GM23338 (cell line): ENCODE measurements at regions not wholly inside any gene's neighbourhood (a gene's known extent, or its start where the extent isn't known, plus 50 kb on each side); places are given as distances from the start of the nearest gene placed in this dataset.

Experiments used
- ATAC-seq: fragments of 200-7000 bp; cut with Tn5 transposase; 3 replicates; pipeline ENCODE4 v1.9.1; 2020
- DNase-seq: peaks from one replicate; pipeline ENCODE4 v3.0.0-alpha.2; 2015; ENCODE audit warnings: low spot score
- H2AFZ ChIP-seq: fragments of 200-600 bp; sonication (generic); 2 replicates; pipeline ENCODE4 v1.8.0; 2016; ENCODE audit warnings: antibody characterized with exemption, mild to moderate bottlenecking, moderate library complexity
- H3F3A ChIP-seq: fragments of 200-600 bp; sonication (generic); replicated peaks from 2 replicates; pipeline ENCODE4 v1.8.0; 2017; ENCODE audit warnings: antibody characterized with exemption, mixed run types, low read depth
- H3K27ac ChIP-seq: fragments of 200-600 bp; sonication (generic); 2 replicates; pipeline ENCODE4 v1.6.1; 2016; ENCODE audit warnings: low read depth
- H3K27me3 ChIP-seq: fragments of 200-600 bp; sonication (generic); 2 replicates; pipeline ENCODE4 v1.8.0; 2016; ENCODE audit warnings: mild to moderate bottlenecking, mixed run types, moderate library complexity; ENCODE audit not compliant: insufficient read depth
- H3K36me3 ChIP-seq: fragments of 200-600 bp; sonication (generic); 2 replicates; pipeline ENCODE4 v1.8.0; 2016; ENCODE audit warnings: mild to moderate bottlenecking; ENCODE audit not compliant: insufficient read depth
- H3K4me1 ChIP-seq: fragments of 200-600 bp; sonication (generic); 2 replicates; pipeline ENCODE4 v1.8.0; 2016; ENCODE audit warnings: mild to moderate bottlenecking, moderate library complexity; ENCODE audit not compliant: insufficient read depth
- H3K4me2 ChIP-seq: fragments of 200-600 bp; sonication (generic); 2 replicates; pipeline ENCODE4 v1.7.1; 2017; ENCODE audit warnings: mixed run types
- H3K4me3 ChIP-seq: fragments of 200-600 bp; sonication (generic); 2 replicates; pipeline ENCODE4 v1.6.1; 2016; ENCODE audit warnings: mixed run types
- H3K79me2 ChIP-seq: fragments of 200-600 bp; sonication (generic); replicated peaks from 2 replicates; pipeline ENCODE4 v1.8.0; 2017; ENCODE audit warnings: mild to moderate bottlenecking; ENCODE audit not compliant: insufficient read depth
- H3K9me2 ChIP-seq: fragments of 200-600 bp; sonication (generic); 2 replicates; pipeline ENCODE4 v1.8.0; 2017; ENCODE audit not compliant: insufficient read depth
- H4K20me1 ChIP-seq: fragments of 200-600 bp; sonication (generic); replicated peaks from 2 replicates; pipeline ENCODE4 v1.8.0; 2017; ENCODE audit warnings: mild to moderate bottlenecking; ENCODE audit not compliant: insufficient read depth
- H3K27ac Mint-ChIP-seq: 2 replicates; pipeline ENCODE4 v1.8.0; 2020; ENCODE audit warnings: inconsistent platforms, mild to moderate bottlenecking, moderate library complexity, mixed read lengths
- H3K27me3 Mint-ChIP-seq: 3 replicates; pipeline ENCODE4 v1.8.0; 2022; ENCODE audit warnings: low read depth, mild to moderate bottlenecking, moderate library complexity, mixed read lengths, inconsistent platforms; ENCODE audit not compliant: insufficient read depth, poor library complexity
- H3K36me3 Mint-ChIP-seq: 3 replicates; pipeline ENCODE4 v1.8.0; 2021; ENCODE audit warnings: low read depth, mild to moderate bottlenecking, inconsistent platforms, moderate library complexity, mixed read lengths
- H3K4me1 Mint-ChIP-seq: 3 replicates; pipeline ENCODE4 v1.8.0; 2020; ENCODE audit warnings: mild to moderate bottlenecking, inconsistent platforms, mixed read lengths
- H3K4me3 Mint-ChIP-seq: 3 replicates; pipeline ENCODE4 v1.8.0; 2021; ENCODE audit warnings: moderate library complexity, mild to moderate bottlenecking, inconsistent platforms, mixed read lengths
- H3K9me3 Mint-ChIP-seq: 3 replicates; pipeline ENCODE4 v1.8.0; 2020; ENCODE audit warnings: moderate library complexity, mild to moderate bottlenecking, inconsistent platforms, mixed read lengths
- CREB1 ChIP-seq: fragments of 250-450 bp; sonication (Bioruptor Pico); IDR thresholded peaks from 2 replicates; pipeline ENCODE4 v1.5.0; 2020; ENCODE audit warnings: low read depth, mild to moderate bottlenecking, moderate library complexity
- ZNF114 ChIP-seq: fragments of 250-450 bp; sonication (Bioruptor Pico); IDR thresholded peaks from 2 replicates; pipeline ENCODE4 v1.5.0; 2020; ENCODE audit warnings: mild to moderate bottlenecking, moderate library complexity
- TF ChIP-seq, protein P1 (sequence below): fragments of 250-450 bp; sonication (Bioruptor Pico); IDR thresholded peaks from 2 replicates; pipeline ENCODE4 v1.5.0; 2020; ENCODE audit warnings: mild to moderate bottlenecking, moderate library complexity
- TF ChIP-seq, protein P2 (sequence below): IDR thresholded peaks from one replicate; pipeline ENCODE4 v1.6.1; 2018; ENCODE audit warnings: antibody characterized with exemption; ENCODE audit not compliant: unreplicated experiment
- TF ChIP-seq, protein P3 (sequence below): IDR thresholded peaks from 2 replicates; pipeline ENCODE4 v1.6.1; 2016; ENCODE audit warnings: antibody characterized with exemption

DNA sequence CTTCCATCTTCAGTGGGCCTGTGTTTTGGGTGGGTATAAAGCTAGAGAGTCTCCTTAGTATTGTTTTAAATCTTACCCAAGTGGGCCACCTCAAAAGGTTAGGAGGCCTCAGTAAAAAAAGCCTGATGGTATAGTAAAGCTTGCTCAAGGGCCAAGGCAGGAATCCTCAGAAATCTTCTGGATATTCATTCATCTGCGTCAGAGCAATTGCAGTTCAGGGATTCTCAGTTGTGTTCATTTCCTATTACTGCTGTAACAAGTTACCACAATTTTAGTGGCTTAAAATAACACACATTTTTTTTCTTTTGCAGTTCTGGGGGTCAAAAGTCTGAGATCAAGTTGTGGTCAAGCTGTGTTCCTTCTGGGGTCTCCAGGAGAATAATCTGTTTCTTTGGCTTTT, 985.5 kb downstream of the TLE4 start (continued):
- TF ChIP-seq, protein P1, sequence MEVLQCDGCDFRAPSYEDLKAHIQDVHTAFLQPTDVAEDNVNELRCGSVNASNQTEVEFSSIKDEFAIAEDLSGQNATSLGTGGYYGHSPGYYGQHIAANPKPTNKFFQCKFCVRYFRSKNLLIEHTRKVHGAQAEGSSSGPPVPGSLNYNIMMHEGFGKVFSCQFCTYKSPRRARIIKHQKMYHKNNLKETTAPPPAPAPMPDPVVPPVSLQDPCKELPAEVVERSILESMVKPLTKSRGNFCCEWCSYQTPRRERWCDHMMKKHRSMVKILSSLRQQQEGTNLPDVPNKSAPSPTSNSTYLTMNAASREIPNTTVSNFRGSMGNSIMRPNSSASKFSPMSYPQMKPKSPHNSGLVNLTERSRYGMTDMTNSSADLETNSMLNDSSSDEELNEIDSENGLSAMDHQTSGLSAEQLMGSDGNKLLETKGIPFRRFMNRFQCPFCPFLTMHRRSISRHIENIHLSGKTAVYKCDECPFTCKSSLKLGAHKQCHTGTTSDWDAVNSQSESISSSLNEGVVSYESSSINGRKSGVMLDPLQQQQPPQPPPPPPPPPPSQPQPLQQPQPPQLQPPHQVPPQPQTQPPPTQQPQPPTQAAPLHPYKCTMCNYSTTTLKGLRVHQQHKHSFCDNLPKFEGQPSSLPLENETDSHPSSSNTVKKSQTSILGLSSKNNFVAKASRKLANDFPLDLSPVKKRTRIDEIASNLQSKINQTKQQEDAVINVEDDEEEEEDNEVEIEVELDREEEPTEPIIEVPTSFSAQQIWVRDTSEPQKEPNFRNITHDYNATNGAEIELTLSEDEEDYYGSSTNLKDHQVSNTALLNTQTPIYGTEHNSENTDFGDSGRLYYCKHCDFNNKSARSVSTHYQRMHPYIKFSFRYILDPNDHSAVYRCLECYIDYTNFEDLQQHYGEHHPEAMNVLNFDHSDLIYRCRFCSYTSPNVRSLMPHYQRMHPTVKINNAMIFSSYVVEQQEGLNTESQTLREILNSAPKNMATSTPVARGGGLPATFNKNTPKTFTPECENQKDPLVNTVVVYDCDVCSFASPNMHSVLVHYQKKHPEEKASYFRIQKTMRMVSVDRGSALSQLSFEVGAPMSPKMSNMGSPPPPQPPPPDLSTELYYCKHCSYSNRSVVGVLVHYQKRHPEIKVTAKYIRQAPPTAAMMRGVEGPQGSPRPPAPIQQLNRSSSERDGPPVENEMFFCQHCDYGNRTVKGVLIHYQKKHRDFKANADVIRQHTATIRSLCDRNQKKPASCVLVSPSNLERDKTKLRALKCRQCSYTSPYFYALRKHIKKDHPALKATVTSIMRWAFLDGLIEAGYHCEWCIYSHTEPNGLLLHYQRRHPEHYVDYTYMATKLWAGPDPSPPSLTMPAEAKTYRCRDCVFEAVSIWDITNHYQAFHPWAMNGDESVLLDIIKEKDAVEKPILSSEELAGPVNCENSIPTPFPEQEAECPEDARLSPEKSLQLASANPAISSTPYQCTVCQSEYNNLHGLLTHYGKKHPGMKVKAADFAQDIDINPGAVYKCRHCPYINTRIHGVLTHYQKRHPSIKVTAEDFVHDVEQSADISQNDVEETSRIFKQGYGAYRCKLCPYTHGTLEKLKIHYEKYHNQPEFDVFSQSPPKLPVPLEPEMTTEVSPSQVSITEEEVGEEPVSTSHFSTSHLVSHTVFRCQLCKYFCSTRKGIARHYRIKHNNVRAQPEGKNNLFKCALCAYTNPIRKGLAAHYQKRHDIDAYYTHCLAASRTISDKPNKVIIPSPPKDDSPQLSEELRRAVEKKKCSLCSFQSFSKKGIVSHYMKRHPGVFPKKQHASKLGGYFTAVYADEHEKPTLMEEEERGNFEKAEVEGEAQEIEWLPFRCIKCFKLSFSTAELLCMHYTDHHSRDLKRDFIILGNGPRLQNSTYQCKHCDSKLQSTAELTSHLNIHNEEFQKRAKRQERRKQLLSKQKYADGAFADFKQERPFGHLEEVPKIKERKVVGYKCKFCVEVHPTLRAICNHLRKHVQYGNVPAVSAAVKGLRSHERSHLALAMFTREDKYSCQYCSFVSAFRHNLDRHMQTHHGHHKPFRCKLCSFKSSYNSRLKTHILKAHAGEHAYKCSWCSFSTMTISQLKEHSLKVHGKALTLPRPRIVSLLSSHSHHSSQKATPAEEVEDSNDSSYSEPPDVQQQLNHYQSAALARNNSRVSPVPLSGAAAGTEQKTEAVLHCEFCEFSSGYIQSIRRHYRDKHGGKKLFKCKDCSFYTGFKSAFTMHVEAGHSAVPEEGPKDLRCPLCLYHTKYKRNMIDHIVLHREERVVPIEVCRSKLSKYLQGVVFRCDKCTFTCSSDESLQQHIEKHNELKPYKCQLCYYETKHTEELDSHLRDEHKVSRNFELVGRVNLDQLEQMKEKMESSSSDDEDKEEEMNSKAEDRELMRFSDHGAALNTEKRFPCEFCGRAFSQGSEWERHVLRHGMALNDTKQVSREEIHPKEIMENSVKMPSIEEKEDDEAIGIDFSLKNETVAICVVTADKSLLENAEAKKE (CRISPR knock-in tag): no peak
- TF ChIP-seq, protein P2, sequence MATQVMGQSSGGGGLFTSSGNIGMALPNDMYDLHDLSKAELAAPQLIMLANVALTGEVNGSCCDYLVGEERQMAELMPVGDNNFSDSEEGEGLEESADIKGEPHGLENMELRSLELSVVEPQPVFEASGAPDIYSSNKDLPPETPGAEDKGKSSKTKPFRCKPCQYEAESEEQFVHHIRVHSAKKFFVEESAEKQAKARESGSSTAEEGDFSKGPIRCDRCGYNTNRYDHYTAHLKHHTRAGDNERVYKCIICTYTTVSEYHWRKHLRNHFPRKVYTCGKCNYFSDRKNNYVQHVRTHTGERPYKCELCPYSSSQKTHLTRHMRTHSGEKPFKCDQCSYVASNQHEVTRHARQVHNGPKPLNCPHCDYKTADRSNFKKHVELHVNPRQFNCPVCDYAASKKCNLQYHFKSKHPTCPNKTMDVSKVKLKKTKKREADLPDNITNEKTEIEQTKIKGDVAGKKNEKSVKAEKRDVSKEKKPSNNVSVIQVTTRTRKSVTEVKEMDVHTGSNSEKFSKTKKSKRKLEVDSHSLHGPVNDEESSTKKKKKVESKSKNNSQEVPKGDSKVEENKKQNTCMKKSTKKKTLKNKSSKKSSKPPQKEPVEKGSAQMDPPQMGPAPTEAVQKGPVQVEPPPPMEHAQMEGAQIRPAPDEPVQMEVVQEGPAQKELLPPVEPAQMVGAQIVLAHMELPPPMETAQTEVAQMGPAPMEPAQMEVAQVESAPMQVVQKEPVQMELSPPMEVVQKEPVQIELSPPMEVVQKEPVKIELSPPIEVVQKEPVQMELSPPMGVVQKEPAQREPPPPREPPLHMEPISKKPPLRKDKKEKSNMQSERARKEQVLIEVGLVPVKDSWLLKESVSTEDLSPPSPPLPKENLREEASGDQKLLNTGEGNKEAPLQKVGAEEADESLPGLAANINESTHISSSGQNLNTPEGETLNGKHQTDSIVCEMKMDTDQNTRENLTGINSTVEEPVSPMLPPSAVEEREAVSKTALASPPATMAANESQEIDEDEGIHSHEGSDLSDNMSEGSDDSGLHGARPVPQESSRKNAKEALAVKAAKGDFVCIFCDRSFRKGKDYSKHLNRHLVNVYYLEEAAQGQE: no peak
- no peak for TF ChIP-seq ZNF114 (CRISPR knock-in tag)

DNA sequence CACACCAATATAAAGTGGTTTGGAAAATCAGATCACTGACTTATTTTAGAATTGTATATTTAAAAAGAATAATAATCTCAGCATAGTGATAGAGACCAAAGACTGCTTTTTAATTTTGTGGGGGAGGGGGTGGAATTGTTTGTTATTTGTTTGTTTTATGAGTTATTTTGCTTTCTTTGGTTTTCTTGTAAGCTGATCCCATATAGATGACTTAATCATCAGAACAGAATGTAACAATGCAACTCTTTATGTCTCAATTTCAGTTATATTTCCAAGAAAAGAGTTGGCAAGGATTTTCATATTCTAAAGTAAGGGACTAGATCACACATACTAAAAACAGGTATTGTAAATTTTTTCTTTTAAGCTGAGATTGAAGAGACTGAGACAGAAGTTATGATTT, 984.9 kb downstream of the TLE4 start:
- H4K20me1 ChIP-seq: no peaks in the 10 kb centered on the region
- H3K4me3 Mint-ChIP-seq: no peak overlapping the region
- no peaks in the 10 kb centered on the region for H3K36me3 Mint-ChIP-seq
- H3K27me3 Mint-ChIP-seq: no peaks in the 10 kb centered on the region
- H3K4me1 Mint-ChIP-seq: peaks cover 6% of the 10 kb centered on the region; the same call in 2 of the 3 replicates
- no peaks in the 10 kb centered on the region for H3K36me3 ChIP-seq
- DNase-seq: no peak
- ATAC-seq: no peak
- H3F3A ChIP-seq: no peaks in the 10 kb centered on the region
- no peaks in the 10 kb centered on the region for H3K9me3 Mint-ChIP-seq
- H3K4me1 ChIP-seq: no peaks in the 10 kb centered on the region
- H3K79me2 ChIP-seq: no peaks in the 10 kb centered on the region
- H3K27me3 ChIP-seq: no peaks in the 10 kb centered on the region
- no peak overlapping the region for H2AFZ ChIP-seq
- H3K27ac Mint-ChIP-seq: no peak overlapping the region
- no peaks in the 10 kb centered on the region for H3K9me2 ChIP-seq
- no peak overlapping the region for H3K4me2 ChIP-seq
- H3K27ac ChIP-seq: no peak overlapping the region
- H3K4me3 ChIP-seq: no peak overlapping the region
- no peak for TF ChIP-seq CREB1
- TF ChIP-seq, protein P1 (CRISPR knock-in tag): no peak
- TF ChIP-seq, protein P3, sequence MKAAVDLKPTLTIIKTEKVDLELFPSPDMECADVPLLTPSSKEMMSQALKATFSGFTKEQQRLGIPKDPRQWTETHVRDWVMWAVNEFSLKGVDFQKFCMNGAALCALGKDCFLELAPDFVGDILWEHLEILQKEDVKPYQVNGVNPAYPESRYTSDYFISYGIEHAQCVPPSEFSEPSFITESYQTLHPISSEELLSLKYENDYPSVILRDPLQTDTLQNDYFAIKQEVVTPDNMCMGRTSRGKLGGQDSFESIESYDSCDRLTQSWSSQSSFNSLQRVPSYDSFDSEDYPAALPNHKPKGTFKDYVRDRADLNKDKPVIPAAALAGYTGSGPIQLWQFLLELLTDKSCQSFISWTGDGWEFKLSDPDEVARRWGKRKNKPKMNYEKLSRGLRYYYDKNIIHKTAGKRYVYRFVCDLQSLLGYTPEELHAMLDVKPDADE: no peak
